ENCODE measurements at regions not wholly inside any gene's neighbourhood (a gene's known extent, or its start where the extent isn't known, plus 50 kb on each side); places are given as distances from the start of the nearest gene placed in this dataset.

DNA sequence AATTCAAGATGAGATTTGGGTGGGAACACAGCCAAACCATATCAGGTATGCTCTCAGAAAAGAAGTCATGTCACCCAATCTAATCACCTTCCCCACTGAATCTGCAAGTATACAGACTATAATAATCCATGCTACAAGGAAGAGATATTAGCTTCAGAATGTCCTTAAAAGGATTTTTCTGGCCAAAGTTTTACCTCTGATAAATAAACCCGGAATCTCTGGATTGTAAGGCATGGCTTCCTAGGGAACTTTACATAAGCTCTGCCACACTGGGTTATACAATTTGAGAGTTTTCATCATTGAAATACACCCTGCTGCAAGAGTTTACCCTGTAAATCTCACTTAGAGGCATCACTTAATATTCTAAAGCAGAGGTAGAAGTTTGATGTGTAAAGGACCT, 330.5 kb upstream of the KCNMB2 start:
- TF ChIP-seq POLR2A (IDR thresholded peaks at IDR 0.05; ENCODE audit: low read depth, low read length) (no peak), MYC (IDR thresholded peaks at IDR 0.05; ENCODE audit: low read depth, low read length) (no peak), CTCF (IDR thresholded peaks at IDR 0.05; ENCODE audit: extremely low read depth in 1 of 2, insufficient read depth in 1 of 2, low read depth in 1 of 2, low read length in 2 of 2) (no peak), EZH2 (IDR thresholded peaks at IDR 0.05; ENCODE audit: borderline replicate concordance, low read depth, low read length, severe bottlenecking) (no peak)
- TF ChIP-seq, protein P1, sequence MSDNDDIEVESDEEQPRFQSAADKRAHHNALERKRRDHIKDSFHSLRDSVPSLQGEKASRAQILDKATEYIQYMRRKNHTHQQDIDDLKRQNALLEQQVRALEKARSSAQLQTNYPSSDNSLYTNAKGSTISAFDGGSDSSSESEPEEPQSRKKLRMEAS (IDR thresholded peaks at IDR 0.05; ENCODE audit: insufficient read depth, insufficient read length) = no peak
